GM23248 (cell line): ENCODE measurements at regions not wholly inside any gene's neighbourhood (a gene's known extent, or its start where the extent isn't known, plus 50 kb on each side); places are given as distances from the start of the nearest gene placed in this dataset.

Experiments
- EZH2 ChIP-seq: fragments of 200-600 bp; sonication (generic); IDR thresholded peaks from 2 replicates; pipeline ENCODE4 v1.6.1; 2018; ENCODE audit warnings: antibody characterized with exemption, mild to moderate bottlenecking; ENCODE audit not compliant: insufficient read depth, poor library complexity, severe bottlenecking
- EZH2phosphoT487 ChIP-seq: fragments of 200-600 bp; sonication (generic); IDR thresholded peaks from 2 replicates; pipeline ENCODE4 v1.6.1; 2018; ENCODE audit warnings: antibody characterized with exemption, moderate library complexity, mild to moderate bottlenecking, low read depth; ENCODE audit not compliant: insufficient read depth

- TF ChIP-seq EZH2: no peak
- no peak for TF ChIP-seq EZH2phosphoT487
Observed at GRCh38 chr2:144102386-144102785, 417.5 kb downstream of the ZEB2 start.
